B cell (primary cell): ENCODE measurements at regions not wholly inside any gene's neighbourhood (a gene's known extent, or its start where the extent isn't known, plus 50 kb on each side); places are given as distances from the start of the nearest gene placed in this dataset.

Experiments
- ATAC-seq: fragments of 200-7000 bp; cut with Tn5 transposase; one replicate; pipeline ENCODE4 v1.10.0; 2021; ENCODE audit warnings: low read depth, mild to moderate bottlenecking, moderate number of reproducible peaks, moderate library complexity
- CTCF ChIA-PET: fragments of 350-600 bp; sonication (Branson Sonifier 250); formaldehyde crosslinking; loops from one replicate; lab custom pipeline; 2021; ENCODE audit warnings: antibody characterized with exemption, inconsistent platforms; lab: Charles Lee
- POLR2A ChIA-PET: fragments of 350-600 bp; sonication (Branson Sonifier 250); formaldehyde crosslinking; loops from one replicate; lab custom pipeline; 2021; ENCODE audit warnings: antibody characterized with exemption; lab: Charles Lee
- DNase-seq: peaks from one replicate; pipeline ENCODE4 v3.0.0; 2013
- H2AFZ ChIP-seq: 2 replicates; pipeline ENCODE4 v1.6.1; 2012; ENCODE audit warnings: mild to moderate bottlenecking, low read depth, low read length; ENCODE audit not compliant: insufficient read depth, poor library complexity, severe bottlenecking
- H3K27ac ChIP-seq, 2 donors: 1 replicate in 1 of 2; 2 replicates in 1 of 2; pipeline ENCODE4 v1.5.1; 2012 to 2013; ENCODE audit warnings: low read length in 2 of 2, mild to moderate bottlenecking in 2 of 2, moderate library complexity in 1 of 2
- H3K27me3 ChIP-seq, 4 experiments: fragments of 200-600 bp in 1 of 4; sonication (generic) in 1 of 4; replicated peaks in 1 of 4; 1 replicate in 2 of 4; 2 replicates in 2 of 4; pipeline versions ENCODE4 v1.6.1 to v1.7.0; 2013 to 2016; ENCODE audit warnings: low read length in 3 of 4, mild to moderate bottlenecking in 2 of 4, mixed read lengths in 1 of 4, moderate library complexity in 1 of 4; ENCODE audit not compliant: insufficient read depth in 4 of 4, control insufficient read depth in 3 of 4; ENCODE audit errors: control extremely low read depth in 1 of 4
- H3K36me3 ChIP-seq, 2 experiments: replicated peaks in 1 of 2; 1 replicate in 1 of 2; 2 replicates in 1 of 2; pipeline versions ENCODE4 v1.6.1 to v1.7.1; 2013; ENCODE audit warnings: low read length in 1 of 2; ENCODE audit not compliant: insufficient read depth in 2 of 2, control insufficient read depth in 1 of 2; ENCODE audit errors: control extremely low read depth in 1 of 2, extremely low read depth in 1 of 2
- H3K4me1 ChIP-seq, 2 donors: fragments of 200-600 bp in 1 of 2; sonication (generic) in 1 of 2; 1 replicate in 1 of 2; 2 replicates in 1 of 2; pipeline versions ENCODE4 v1.5.1 to v1.6.1; 2013 to 2017; ENCODE audit warnings: low read length in 2 of 2; ENCODE audit not compliant: control insufficient read depth in 2 of 2, insufficient read depth in 2 of 2
- H3K4me2 ChIP-seq: replicated peaks from 2 replicates; pipeline ENCODE3; 2012; ENCODE audit warnings: mild to moderate bottlenecking, low read depth, low read length; ENCODE audit not compliant: poor library complexity, severe bottlenecking
- H3K4me3 ChIP-seq, 5 experiments: fragments of 200-600 bp in 1 of 5; sonication (generic) in 1 of 5; 1 replicate in 3 of 5; 2 replicates in 2 of 5; pipeline versions ENCODE4 v1.5.1 to v1.7.0; 2011 to 2016; ENCODE audit warnings: low read length in 4 of 5, mild to moderate bottlenecking in 4 of 5, low read depth in 2 of 5, control low read depth in 1 of 5, moderate library complexity in 1 of 5; ENCODE audit not compliant: insufficient read depth in 1 of 5; ENCODE audit errors: control extremely low read depth in 1 of 5, extremely low read depth in 1 of 5
- H3K79me2 ChIP-seq: fragments of 200-600 bp; sonication (generic); one replicate; pipeline ENCODE4 v1.6.0; 2016; ENCODE audit warnings: low read length; ENCODE audit not compliant: control insufficient read depth, insufficient read depth
- H3K9ac ChIP-seq: fragments of 200-600 bp; sonication (generic); 2 replicates; pipeline ENCODE4 v1.6.1; 2017; ENCODE audit warnings: mild to moderate bottlenecking, low read length, moderate library complexity
- H3K9me3 ChIP-seq, 3 donors: one replicate each; pipeline versions ENCODE4 v1.6.1 to v1.7.1; 2013; ENCODE audit warnings: low read length in 2 of 3; ENCODE audit not compliant: control insufficient read depth in 2 of 3, insufficient read depth in 1 of 3; ENCODE audit errors: control extremely low read depth in 1 of 3
- H4K20me1 ChIP-seq: 2 replicates; pipeline ENCODE4 v1.6.0; 2012; ENCODE audit warnings: mild to moderate bottlenecking, low read length; ENCODE audit not compliant: insufficient read depth, control insufficient read depth, poor library complexity, severe bottlenecking
- H3K27ac Mint-ChIP-seq: one replicate; pipeline ENCODE4 v1.8.0; 2021; ENCODE audit warnings: mixed read lengths
- H3K27me3 Mint-ChIP-seq: one replicate; pipeline ENCODE4 v1.8.0; 2021; ENCODE audit warnings: mixed read lengths
- H3K4me1 Mint-ChIP-seq: one replicate; pipeline ENCODE4 v1.8.0; 2021; ENCODE audit warnings: mixed read lengths
- H3K4me3 Mint-ChIP-seq: one replicate; pipeline ENCODE4 v1.8.0; 2021; ENCODE audit warnings: mixed read lengths
- H3K9me3 Mint-ChIP-seq: one replicate; pipeline ENCODE4 v1.8.0; 2022; ENCODE audit warnings: mixed read lengths; ENCODE audit not compliant: insufficient read depth
- CTCF ChIP-seq: fragments of 200-600 bp; IDR thresholded peaks from one replicate; pipeline ENCODE4 v1.8.0; 2022; ENCODE audit warnings: antibody characterized with exemption, mild to moderate bottlenecking
- EZH2 ChIP-seq: IDR thresholded peaks from 2 replicates; pipeline ENCODE4 v1.6.1; 2012; ENCODE audit warnings: borderline replicate concordance, low read depth, mild to moderate bottlenecking, moderate library complexity, low read length; ENCODE audit not compliant: insufficient read depth, poor library complexity, severe bottlenecking
- WGBS: methylation state at CpG from one replicate; pipeline ENCODE4 v1.1.5; 2013; ENCODE audit warnings: missing lambda C conversion rate; ENCODE audit not compliant: insufficient coverage; 5-methylcytosine and 5-hydroxymethylcytosine counted together
- intact Hi-C: fragments of 100-400 bp; cut with micrococcal nuclease; formaldehyde crosslinking; loops from one replicate; pipeline ENCODE4 v1.10.0; 2022

- Histone ChIP-seq H3K36me3 (no peaks in the 10 kb centered on the region), H3K27ac (no peak overlapping the region), H4K20me1 (no peaks in the 10 kb centered on the region), H3K27me3 (no peaks in the 10 kb centered on the region), H3K4me2 (no peak overlapping the region), H3K4me3 (no peak overlapping the region), H2AFZ (no peak overlapping the region), H3K4me1 (no peaks in the 10 kb centered on the region), H3K9ac (no peak overlapping the region), H3K9me3 (no peaks in the 10 kb centered on the region), H3K79me2 (no peaks in the 10 kb centered on the region)
- ChIA-PET CTCF (no interaction called here), POLR2A (no interaction called here)
- no CpG with 5 or more reads among the region's 2 CpGs for WGBS
- intact Hi-C loops: no loop called here
- H3K27ac Mint-ChIP-seq: no peak overlapping the region
- H3K9me3 Mint-ChIP-seq: no peaks in the 10 kb centered on the region
- no peak overlapping the region for H3K4me3 Mint-ChIP-seq
- ATAC-seq: no peak
- TF ChIP-seq CTCF (no peak), EZH2 (no peak)
- no peaks in the 10 kb centered on the region for H3K4me1 Mint-ChIP-seq
- no peak for DNase-seq
- no peaks in the 10 kb centered on the region for H3K27me3 Mint-ChIP-seq
Observed at GRCh38 chr2:57330447-57330846, 716.2 kb upstream of the VRK2 start.

GRCh38 chr2:57333221-57333620, 713.4 kb upstream of the VRK2 start:
- no peaks in the 10 kb centered on the region for H3K9me3 Mint-ChIP-seq
- H3K9ac ChIP-seq: no peak overlapping the region
- DNase-seq (no peak), ATAC-seq (no peak)
- no peaks in the 10 kb centered on the region for H3K36me3 ChIP-seq
- H3K79me2 ChIP-seq: no peaks in the 10 kb centered on the region
- H3K27ac ChIP-seq: no peak overlapping the region
- ChIA-PET POLR2A (no interaction called here), CTCF (no interaction called here)
- no CpG with 5 or more reads among the region's 1 CpG for WGBS
- no peak overlapping the region for H3K4me2 ChIP-seq
- no peak overlapping the region for H3K4me3 Mint-ChIP-seq
- no peak overlapping the region for H2AFZ ChIP-seq
- TF ChIP-seq EZH2 (no peak), CTCF (no peak)
- H3K27me3 Mint-ChIP-seq: no peaks in the 10 kb centered on the region
- no peaks in the 10 kb centered on the region for H3K4me1 ChIP-seq
- no peaks in the 10 kb centered on the region for H3K27me3 ChIP-seq
- no peaks in the 10 kb centered on the region for H3K4me1 Mint-ChIP-seq
- no peaks in the 10 kb centered on the region for H4K20me1 ChIP-seq
- H3K9me3 ChIP-seq: no peaks in the 10 kb centered on the region
- intact Hi-C loops: no loop called here
- H3K4me3 ChIP-seq: no peak overlapping the region
- H3K27ac Mint-ChIP-seq: no peak overlapping the region
